HUES48 (cell line): ENCODE measurements at regions not wholly inside any gene's neighbourhood (a gene's known extent, or its start where the extent isn't known, plus 50 kb on each side); places are given as distances from the start of the nearest gene placed in this dataset.
"Not testable (repeated sequence)": the region's sequence is repeated elsewhere in the genome, so short reads cannot be mapped to it uniquely, and the experiment has no call there.

ENCODE experiments used
- H3K27ac ChIP-seq: one replicate; pipeline ENCODE4 v1.7.0; 2013; ENCODE audit warnings: low read depth, low read length, inconsistent platforms
- H3K27me3 ChIP-seq: 2 replicates; pipeline ENCODE4 v1.6.1; 2013; ENCODE audit warnings: mild to moderate bottlenecking, low read length; ENCODE audit not compliant: control insufficient read depth, insufficient read depth
- H3K36me3 ChIP-seq: 2 replicates; pipeline ENCODE4 v1.6.1; 2013; ENCODE audit warnings: low read length; ENCODE audit not compliant: control insufficient read depth, insufficient read depth
- H3K4me1 ChIP-seq: 2 replicates; pipeline ENCODE4 v1.6.1; 2013; ENCODE audit warnings: mild to moderate bottlenecking, low read length; ENCODE audit not compliant: control insufficient read depth, insufficient read depth
- H3K4me3 ChIP-seq: 2 replicates; pipeline ENCODE4 v1.5.1; 2013; ENCODE audit warnings: mild to moderate bottlenecking, low read depth, low read length
- H3K9ac ChIP-seq: 2 replicates; pipeline ENCODE4 v1.6.1; 2013; ENCODE audit warnings: mild to moderate bottlenecking, low read depth, low read length, moderate library complexity
- H3K9me3 ChIP-seq: 2 replicates; pipeline ENCODE4 v1.6.1; 2013; ENCODE audit warnings: low read length; ENCODE audit not compliant: control insufficient read depth, insufficient read depth

DNA sequence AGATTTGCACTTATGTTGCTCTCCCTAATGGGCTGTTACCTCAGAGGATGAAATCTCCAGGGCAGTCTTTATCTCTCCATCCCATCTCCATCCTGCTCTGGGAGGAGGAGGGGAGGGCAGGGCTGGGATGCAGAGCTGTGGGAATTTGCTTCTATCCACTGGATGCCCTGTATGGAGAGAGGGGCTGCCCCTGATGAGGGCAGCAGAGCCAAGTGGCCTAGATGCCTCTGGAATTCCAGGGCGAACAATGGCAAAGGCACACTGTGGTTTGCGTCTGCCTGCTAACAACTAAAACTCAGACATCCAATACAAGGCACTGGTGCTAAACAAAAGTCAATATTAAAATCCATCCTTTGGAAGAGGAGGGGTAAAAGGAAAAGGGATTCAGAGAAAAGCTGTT is 165.1 kb downstream of the COG6 start:
- Histone ChIP-seq H3K27ac (no peak overlapping the region), H3K4me3 (no peak overlapping the region), H3K27me3 (no peaks in the 10 kb centered on the region), H3K9me3 (no peaks in the 10 kb centered on the region), H3K36me3 (no peaks in the 10 kb centered on the region), H3K9ac (no peak overlapping the region), H3K4me1 (peaks cover 19% of the 10 kb centered on the region)

GRCh38 chr13:39821977-39822376 is 166.5 kb downstream of the COG6 start:
- no peak overlapping the region for H3K27ac ChIP-seq
- no peak overlapping the region for H3K4me3 ChIP-seq
- no peaks in the 10 kb centered on the region for H3K9me3 ChIP-seq
- no peaks in the 10 kb centered on the region for H3K36me3 ChIP-seq
- H3K27me3 ChIP-seq = no peaks in the 10 kb centered on the region
- H3K9ac ChIP-seq = no peak overlapping the region
- H3K4me1 ChIP-seq = peaks cover 19% of the 10 kb centered on the region

- Histone ChIP-seq H3K4me1 (peaks cover 19% of the 10 kb centered on the region), H3K9me3 (no peaks in the 10 kb centered on the region), H3K36me3 (no peaks in the 10 kb centered on the region), H3K9ac (no peak overlapping the region), H3K4me3 (no peak overlapping the region), H3K27ac (no peak overlapping the region), H3K27me3 (no peaks in the 10 kb centered on the region)
Measured at GRCh38 chr13:39822437-39822836, 167.0 kb downstream of the COG6 start.

GRCh38 chr13:39823063-39823713 is 167.7 kb downstream of the COG6 start:
- Histone ChIP-seq H3K27me3 (no peaks in the 10 kb centered on the region), H3K9ac (no peak overlapping the region), H3K4me3 (no peak overlapping the region), H3K9me3 (no peaks in the 10 kb centered on the region), H3K36me3 (no peaks in the 10 kb centered on the region), H3K27ac (no peak overlapping the region), H3K4me1 (peaks cover 19% of the 10 kb centered on the region)

DNA sequence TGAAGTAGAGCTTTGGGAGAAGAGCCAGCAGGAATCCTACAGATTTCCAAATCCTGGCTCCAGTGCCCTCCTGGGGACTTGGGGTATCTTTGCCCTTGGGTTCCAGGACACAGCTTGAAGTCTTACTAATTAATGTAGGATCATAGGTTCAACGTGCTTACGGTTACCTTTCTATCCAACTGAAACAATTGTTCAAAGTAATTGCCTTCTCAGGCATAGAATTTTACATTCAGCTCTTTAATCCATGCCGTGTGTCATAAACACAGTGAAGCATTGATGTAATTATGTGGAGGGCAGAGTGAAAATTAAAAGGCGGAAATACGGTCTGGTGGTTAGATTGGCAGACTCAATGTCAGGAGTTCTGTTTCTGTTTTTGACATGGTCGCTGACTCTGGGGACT is 170.4 kb downstream of the COG6 start:
- Histone ChIP-seq H3K9me3 (no peaks in the 10 kb centered on the region), H3K4me3 (no peak overlapping the region), H3K4me1 (peaks cover 17% of the 10 kb centered on the region), H3K9ac (no peak overlapping the region), H3K27ac (no peak overlapping the region), H3K36me3 (no peaks in the 10 kb centered on the region), H3K27me3 (no peaks in the 10 kb centered on the region)

DNA sequence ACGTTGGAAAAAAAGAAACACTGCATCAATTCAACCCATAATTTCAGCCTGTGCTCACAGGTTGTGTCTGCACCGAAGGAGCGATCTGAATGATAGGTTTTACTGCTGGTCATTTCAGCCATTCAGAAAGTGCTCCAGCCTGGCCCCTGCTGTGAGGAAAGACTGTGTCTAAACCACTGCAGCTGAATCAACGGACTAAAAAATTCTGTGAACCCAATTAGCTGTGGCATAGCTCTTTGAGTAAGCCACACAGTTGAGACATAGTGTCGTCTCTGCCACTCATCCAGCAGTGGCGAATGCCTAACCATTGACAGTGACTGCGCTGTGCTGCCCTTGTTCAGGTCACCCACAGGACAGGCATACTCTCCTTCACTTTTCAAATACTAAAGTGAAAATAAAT is 179.8 kb downstream of the COG6 start:
- no peak overlapping the region for H3K27ac ChIP-seq

DNA sequence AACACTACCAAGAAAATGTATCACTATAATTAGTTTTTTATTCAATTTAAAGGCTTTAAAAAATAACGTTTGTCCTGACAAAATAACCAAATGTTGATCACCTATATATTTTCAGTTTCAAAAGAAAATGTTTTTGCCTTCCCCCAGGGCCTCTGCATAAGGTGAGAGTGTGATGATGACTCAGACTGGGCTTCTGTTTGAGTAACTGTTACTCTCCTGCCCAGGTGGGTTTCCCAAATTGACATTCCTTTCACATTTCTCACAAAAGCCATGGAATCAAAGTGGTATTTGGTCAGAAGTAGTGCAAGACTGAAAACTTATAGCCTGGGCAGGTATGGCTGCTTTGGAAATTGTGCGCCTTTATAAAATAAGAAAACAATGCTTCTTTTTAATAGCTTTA is 180.6 kb downstream of the COG6 start:
- Histone ChIP-seq H3K9ac (no peak overlapping the region), H3K27me3 (no peaks in the 10 kb centered on the region), H3K27ac (peak overlapping the region; percentile 27), H3K9me3 (no peaks in the 10 kb centered on the region), H3K36me3 (no peaks in the 10 kb centered on the region), H3K4me3 (no peak overlapping the region), H3K4me1 (peaks cover 13% of the 10 kb centered on the region; the same call in 1 of the 2 replicates)

More for the DNA sequence above, 179.8 kb downstream of the COG6 start:
- Histone ChIP-seq H3K27me3 (no peaks in the 10 kb centered on the region), H3K36me3 (no peaks in the 10 kb centered on the region), H3K9ac (no peak overlapping the region), H3K9me3 (no peaks in the 10 kb centered on the region), H3K4me3 (no peak overlapping the region), H3K4me1 (peaks cover 13% of the 10 kb centered on the region; the same call in 1 of the 2 replicates)

- H3K4me3 ChIP-seq, H3K27ac ChIP-seq, H3K36me3 ChIP-seq, H3K27me3 ChIP-seq, H3K9ac ChIP-seq, H3K9me3 ChIP-seq: not testable (repeated sequence)
- peaks cover 13% of the 10 kb centered on the region; the same call in 1 of the 2 replicates for H3K4me1 ChIP-seq
Measured at GRCh38 chr13:39837866-39838265, 182.4 kb downstream of the COG6 start.

GRCh38 chr13:39840201-39840600 is 184.7 kb downstream of the COG6 start:
- Histone ChIP-seq H3K9ac (no peak overlapping the region), H3K4me3 (no peak overlapping the region), H3K27ac (no peak overlapping the region), H3K36me3 (no peaks in the 10 kb centered on the region), H3K4me1 (peaks cover 13% of the 10 kb centered on the region; the same call in 1 of the 2 replicates), H3K27me3 (no peaks in the 10 kb centered on the region), H3K9me3 (no peaks in the 10 kb centered on the region)

DNA sequence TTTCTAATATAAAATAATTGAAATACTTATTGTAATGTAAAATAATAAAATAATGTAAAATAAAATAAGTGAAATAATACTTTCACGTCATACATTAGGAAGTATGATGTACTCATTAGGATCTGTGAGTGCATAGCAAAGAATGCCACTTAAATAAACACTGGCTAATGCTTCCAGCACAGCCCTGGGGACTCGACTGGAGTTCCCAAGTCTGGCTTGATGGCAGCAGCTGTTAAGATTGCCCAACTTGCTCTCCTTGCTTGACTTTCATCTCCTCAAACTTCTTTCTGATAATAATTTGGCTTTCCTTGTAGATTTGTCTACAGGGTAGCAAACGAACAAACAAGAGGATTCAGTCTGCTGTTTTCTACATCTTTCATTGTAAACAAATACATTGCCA is 191.9 kb downstream of the COG6 start:
- Histone ChIP-seq H3K9ac (no peak overlapping the region), H3K27me3 (no peaks in the 10 kb centered on the region), H3K9me3 (no peaks in the 10 kb centered on the region)

DNA sequence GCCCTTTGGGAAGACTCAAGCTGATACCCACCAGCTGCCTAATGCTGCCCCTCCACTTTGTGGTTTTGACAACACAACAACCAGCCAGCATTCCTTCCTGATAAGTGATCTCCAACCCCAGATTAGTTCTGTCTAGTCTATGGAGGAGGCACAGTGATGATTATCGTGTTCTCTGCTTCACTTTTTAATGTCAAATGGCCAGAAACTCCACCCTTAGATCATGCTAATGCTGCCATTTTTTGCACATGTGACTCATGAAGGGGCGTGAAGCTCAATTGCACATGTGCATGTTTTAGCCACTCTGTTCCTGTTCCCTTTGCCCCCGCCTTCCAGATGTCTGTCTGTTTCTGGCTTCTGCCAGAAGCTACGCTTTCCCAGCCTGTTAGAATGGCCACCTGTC is 199.8 kb downstream of the COG6 start:
- no peak overlapping the region for H3K27ac ChIP-seq
- H3K4me3 ChIP-seq = no peak overlapping the region
- no peaks in the 10 kb centered on the region for H3K4me1 ChIP-seq
- H3K9ac ChIP-seq = no peak overlapping the region
- H3K27me3 ChIP-seq = no peaks in the 10 kb centered on the region
- H3K36me3 ChIP-seq = no peaks in the 10 kb centered on the region
- peaks cover 7% of the 10 kb centered on the region for H3K9me3 ChIP-seq

More for the DNA sequence above, 191.9 kb downstream of the COG6 start:
- Histone ChIP-seq H3K27ac (no peak overlapping the region), H3K36me3 (no peaks in the 10 kb centered on the region), H3K4me1 (no peaks in the 10 kb centered on the region), H3K4me3 (no peak overlapping the region)
